DOHH2 (cell line): ENCODE measurements at regions not wholly inside any gene's neighbourhood (a gene's known extent, or its start where the extent isn't known, plus 50 kb on each side); places are given as distances from the start of the nearest gene placed in this dataset.

Experiments
- H3F3A ChIP-seq: fragments of 200-600 bp; sonication (generic), shearing (Covaris generic); 2 replicates; pipeline ENCODE4 v1.6.0; 2016; ENCODE audit warnings: antibody characterized with exemption, mild to moderate bottlenecking; ENCODE audit not compliant: control insufficient read depth, insufficient read depth
- H3K27ac ChIP-seq: fragments of 200-600 bp; sonication (generic); 2 replicates; pipeline ENCODE4 v1.5.1; 2014; ENCODE audit warnings: low read depth, mild to moderate bottlenecking, low read length, moderate library complexity
- H3K27me3 ChIP-seq: fragments of 200-600 bp; sonication (generic); 2 replicates; pipeline ENCODE4 v1.6.1; 2014; ENCODE audit warnings: mild to moderate bottlenecking, low read length, mixed read lengths; ENCODE audit not compliant: control insufficient read depth
- H3K36me3 ChIP-seq: fragments of 200-600 bp; sonication (generic); 2 replicates; pipeline ENCODE4 v1.6.1; 2014; ENCODE audit warnings: mild to moderate bottlenecking, low read length, moderate library complexity, mixed read lengths; ENCODE audit not compliant: control insufficient read depth
- H3K4me1 ChIP-seq: fragments of 200-600 bp; sonication (generic); 2 replicates; pipeline ENCODE4 v1.6.1; 2014; ENCODE audit warnings: mild to moderate bottlenecking, low read length, mixed read lengths; ENCODE audit not compliant: control insufficient read depth
- H3K4me2 ChIP-seq: fragments of 200-600 bp; sonication (generic); 2 replicates; pipeline ENCODE4 v1.6.0; 2014; ENCODE audit warnings: mild to moderate bottlenecking, low read length, moderate library complexity
- H3K4me3 ChIP-seq: fragments of 200-600 bp; sonication (generic); 2 replicates; pipeline ENCODE4 v1.5.1; 2014; ENCODE audit warnings: mild to moderate bottlenecking, low read length, mixed read lengths
- H3K79me2 ChIP-seq: fragments of 200-600 bp; sonication (generic); 2 replicates; pipeline ENCODE4 v1.6.1; 2014; ENCODE audit warnings: mild to moderate bottlenecking, low read length, mixed read lengths; ENCODE audit not compliant: control insufficient read depth
- H3K9me2 ChIP-seq: fragments of 200-600 bp; sonication (generic); replicated peaks from 2 replicates; pipeline ENCODE4 v1.6.1; 2014; ENCODE audit warnings: mild to moderate bottlenecking, low read length, mixed read lengths; ENCODE audit not compliant: control insufficient read depth
- H3K9me3 ChIP-seq: fragments of 200-600 bp; sonication (generic); 2 replicates; pipeline ENCODE4 v1.6.1; 2014; ENCODE audit warnings: antibody characterized with exemption, low read length, mixed read lengths; ENCODE audit not compliant: control insufficient read depth, insufficient read depth
- H4K20me1 ChIP-seq: fragments of 200-600 bp; sonication (generic); 2 replicates; pipeline ENCODE4 v1.6.0; 2014; ENCODE audit warnings: low read depth, mild to moderate bottlenecking, antibody characterized with exemption, low read length, moderate library complexity; ENCODE audit not compliant: control insufficient read depth, insufficient read depth
- CTCF ChIP-seq: fragments of 200-600 bp; sonication (generic); IDR thresholded peaks from one replicate; pipeline ENCODE4 v1.5.1; 2014; ENCODE audit warnings: antibody characterized with exemption, mild to moderate bottlenecking, low read depth, low read length; ENCODE audit not compliant: poor library complexity, severe bottlenecking
- EZH2phosphoT487 ChIP-seq: fragments of 200-600 bp; sonication (generic); IDR thresholded peaks from 2 replicates; pipeline ENCODE4 v1.6.1; 2017; ENCODE audit warnings: borderline replicate concordance, mild to moderate bottlenecking, antibody characterized with exemption, low read length, moderate library complexity, mixed read lengths

GRCh38 chr14:71311061-71311460 is 403.8 kb downstream of the PCNX1 start:
- Histone ChIP-seq H3K9me3 (no peaks in the 10 kb centered on the region), H3K27me3 (peaks cover 31% of the 10 kb centered on the region), H3K4me1 (peaks cover 9% of the 10 kb centered on the region), H3K36me3 (no peaks in the 10 kb centered on the region), H3K4me2 (no peak overlapping the region), H3F3A (no peaks in the 10 kb centered on the region), H3K27ac (no peak overlapping the region), H3K79me2 (no peaks in the 10 kb centered on the region), H4K20me1 (no peaks in the 10 kb centered on the region), H3K4me3 (no peak overlapping the region), H3K9me2 (no peaks in the 10 kb centered on the region)
- no peak for TF ChIP-seq EZH2phosphoT487

GRCh38 chr14:71314717-71315116 is 407.5 kb downstream of the PCNX1 start:
- Histone ChIP-seq H3F3A (no peaks in the 10 kb centered on the region), H3K4me3 (no peak overlapping the region), H3K9me2 (no peaks in the 10 kb centered on the region), H4K20me1 (no peaks in the 10 kb centered on the region), H3K4me1 (peaks cover 15% of the 10 kb centered on the region), H3K4me2 (no peak overlapping the region), H3K9me3 (no peaks in the 10 kb centered on the region), H3K36me3 (no peaks in the 10 kb centered on the region), H3K79me2 (no peaks in the 10 kb centered on the region), H3K27ac (no peak overlapping the region), H3K27me3 (peaks cover 16% of the 10 kb centered on the region)
- no peak for TF ChIP-seq CTCF
- no peak for TF ChIP-seq EZH2phosphoT487

GRCh38 chr14:71317385-71318096 is 410.3 kb downstream of the PCNX1 start:
- H3K9me3 ChIP-seq, result no peaks in the 10 kb centered on the region
- TF ChIP-seq EZH2phosphoT487 (no peak), CTCF (no peak)

GRCh38 chr14:71318097-71318459 is 410.8 kb downstream of the PCNX1 start:
- no peaks in the 10 kb centered on the region for H3K27me3 ChIP-seq
- H3K9me3 ChIP-seq, result no peaks in the 10 kb centered on the region
- H3K9me2 ChIP-seq, result no peaks in the 10 kb centered on the region
- no peaks in the 10 kb centered on the region for H3K36me3 ChIP-seq
- H3K27ac ChIP-seq, result no peak overlapping the region
- H3K4me1 ChIP-seq, result peaks cover 24% of the 10 kb centered on the region
- no peak for TF ChIP-seq CTCF
- H3K4me2 ChIP-seq, result no peak overlapping the region
- peaks cover 14% of the 10 kb centered on the region for H3F3A ChIP-seq
- H4K20me1 ChIP-seq, result no peaks in the 10 kb centered on the region
- peaks cover 21% of the 10 kb centered on the region for H3K79me2 ChIP-seq
- no peak overlapping the region for H3K4me3 ChIP-seq

More at GRCh38 chr14:71317385-71318096, 410.3 kb downstream of the PCNX1 start:
- H3K4me3 ChIP-seq, result no peak overlapping the region
- H3K4me1 ChIP-seq, result peaks cover 18% of the 10 kb centered on the region
- no peaks in the 10 kb centered on the region for H3K9me2 ChIP-seq
- H3K27ac ChIP-seq, result no peak overlapping the region
- H3K36me3 ChIP-seq, result no peaks in the 10 kb centered on the region
- H3K27me3 ChIP-seq, result no peaks in the 10 kb centered on the region
- H3F3A ChIP-seq, result peaks cover 9% of the 10 kb centered on the region
- H3K79me2 ChIP-seq, result peaks cover 16% of the 10 kb centered on the region
- H4K20me1 ChIP-seq, result no peaks in the 10 kb centered on the region
- no peak overlapping the region for H3K4me2 ChIP-seq
